Stimulated activated CD4-positive, alpha-beta T cell treated with anti-CD3 and anti-CD28 coated beads, Interleukin-1b, Interleukin-23, amount 100 ng/mL, for 1 hour (primary cell): ENCODE measurements at regions not wholly inside any gene's neighbourhood (a gene's known extent, or its start where the extent isn't known, plus 50 kb on each side); places are given as distances from the start of the nearest gene placed in this dataset.

ENCODE experiments used
- DNase-seq, 2 donors: peaks; one replicate each; pipeline ENCODE4 v3.0.0-alpha.2; 2020; ENCODE audit warnings: low read depth in 2 of 2

- DNase-seq = no peak
These were observed 233.4 kb upstream of the KIRREL3 start for GRCh38 chr11:127233998-127234397.

- DNase-seq = no peak
These were observed 229.8 kb upstream of the KIRREL3 start for GRCh38 chr11:127230392-127230791.

GRCh38 chr11:127226949-127227348 is 226.4 kb upstream of the KIRREL3 start:
- no peak for DNase-seq

GRCh38 chr11:127226380-127226779 is 225.8 kb upstream of the KIRREL3 start:
- no peak for DNase-seq

GRCh38 chr11:127225619-127226018 is 225.0 kb upstream of the KIRREL3 start:
- DNase-seq = no peak

- no peak for DNase-seq
These were observed 223.7 kb upstream of the KIRREL3 start for GRCh38 chr11:127224276-127224675.

GRCh38 chr11:127223633-127224032 is 223.1 kb upstream of the KIRREL3 start:
- DNase-seq = no peak

- DNase-seq = no peak
These were observed 222.5 kb upstream of the KIRREL3 start for GRCh38 chr11:127223026-127223425.

GRCh38 chr11:127219704-127220103 is 219.1 kb upstream of the KIRREL3 start:
- no peak for DNase-seq

GRCh38 chr11:127218275-127218608 is 217.7 kb upstream of the KIRREL3 start:
- no peak for DNase-seq

- DNase-seq = no peak
These were observed 217.1 kb upstream of the KIRREL3 start for GRCh38 chr11:127217452-127218274.

- no peak for DNase-seq
These were observed 205.2 kb upstream of the KIRREL3 start for GRCh38 chr11:127205688-127206217.

- DNase-seq = no peak
These were observed 202.9 kb upstream of the KIRREL3 start for GRCh38 chr11:127203490-127203889.

GRCh38 chr11:127202105-127202504 is 201.5 kb upstream of the KIRREL3 start:
- no peak for DNase-seq

- no peak for DNase-seq
These were observed 198.8 kb upstream of the KIRREL3 start for GRCh38 chr11:127199306-127199801.

- no peak for DNase-seq
These were observed 195.0 kb upstream of the KIRREL3 start for GRCh38 chr11:127195501-127196120.

GRCh38 chr11:127194521-127194920 is 194.0 kb upstream of the KIRREL3 start:
- DNase-seq = no peak

- DNase-seq = no peak
These were observed 193.4 kb upstream of the KIRREL3 start for GRCh38 chr11:127193950-127194349.

GRCh38 chr11:127191689-127192088 is 191.1 kb upstream of the KIRREL3 start:
- DNase-seq = no peak

- DNase-seq = no peak
These were observed 190.7 kb upstream of the KIRREL3 start for GRCh38 chr11:127191261-127191660.

- DNase-seq = no peak
These were observed 182.1 kb upstream of the KIRREL3 start for GRCh38 chr11:127182586-127183203.

- DNase-seq = no peak
These were observed 156.7 kb upstream of the KIRREL3 start for GRCh38 chr11:127157225-127157624.

GRCh38 chr11:127149410-127149809 is 148.8 kb upstream of the KIRREL3 start:
- no peak for DNase-seq
